ENCODE measurements at regions not wholly inside any gene's neighbourhood (a gene's known extent, or its start where the extent isn't known, plus 50 kb on each side); places are given as distances from the start of the nearest gene placed in this dataset.

GRCh38 chr7:89232-90019 lies 102.9 kb upstream of the FAM20C start:
- TF ChIP-seq CTCF (IDR thresholded peaks at IDR 0.05; ENCODE audit: poor library complexity) = no peak
- no peak for TF ChIP-seq EZH2phosphoT487 (IDR thresholded peaks at IDR 0.05; ENCODE audit: low read depth, severe bottlenecking, unreplicated experiment)

Measured in hepatocyte (in vitro differentiated cells).